Suprapubic skin (tissue), 4 donors: ENCODE measurements at regions not wholly inside any gene's neighbourhood (a gene's known extent, or its start where the extent isn't known, plus 50 kb on each side); places are given as distances from the start of the nearest gene placed in this dataset.

ENCODE experiments used
- DNase-seq, 2 donors: peaks; one replicate each; pipeline ENCODE4 v3.0.0-alpha.2; 2019; ENCODE audit warnings: low spot score in 2 of 2
- H3K27ac ChIP-seq: fragments of 200-600 bp; sonication (generic); one replicate; pipeline ENCODE4 v1.5.1; 2019
- H3K27me3 ChIP-seq: fragments of 200-600 bp; sonication (generic); one replicate; pipeline ENCODE4 v1.5.1; 2019
- H3K36me3 ChIP-seq: fragments of 200-600 bp; sonication (generic); one replicate; pipeline ENCODE4 v1.5.1; 2019
- H3K4me1 ChIP-seq: fragments of 200-600 bp; sonication (generic); one replicate; pipeline ENCODE4 v1.5.1; 2019
- H3K4me3 ChIP-seq: fragments of 200-600 bp; sonication (generic); one replicate; pipeline ENCODE4 v1.5.1; 2019; ENCODE audit warnings: mild to moderate bottlenecking
- H3K9me3 ChIP-seq: fragments of 200-600 bp; sonication (generic); one replicate; pipeline ENCODE4 v1.5.1; 2019
- EP300 ChIP-seq: sonication (generic); formaldehyde crosslinking; IDR thresholded peaks from one replicate; pipeline ENCODE4 v1.6.1; 2017; ENCODE audit warnings: antibody characterized with exemption
- POLR2A ChIP-seq, 2 donors: fragments of 450-650 bp; IDR thresholded peaks; one replicate each; pipeline ENCODE4 v1.6.1; 2017; ENCODE audit warnings: antibody characterized with exemption in 2 of 2, mild to moderate bottlenecking in 2 of 2, moderate library complexity in 2 of 2
- POLR2AphosphoS5 ChIP-seq, 3 donors: sonication (generic); formaldehyde crosslinking; IDR thresholded peaks; one replicate each; pipeline ENCODE4 v1.6.1; 2017; ENCODE audit warnings: antibody characterized with exemption in 3 of 3
- WGBS: methylation state at CpG from one replicate; pipeline ENCODE4 v1.1.5; 2018; 5-methylcytosine and 5-hydroxymethylcytosine counted together
- TF ChIP-seq, protein P1 (sequence below), 2 donors: fragments of 200-600 bp in 1 of 2; fragments of 450-650 bp in 1 of 2; sonication (generic) in 1 of 2; IDR thresholded peaks; one replicate each; pipeline ENCODE4 v1.5.1; 2016 to 2019; ENCODE audit warnings: antibody characterized with exemption in 2 of 2, mild to moderate bottlenecking in 1 of 2, moderate library complexity in 1 of 2

DNA sequence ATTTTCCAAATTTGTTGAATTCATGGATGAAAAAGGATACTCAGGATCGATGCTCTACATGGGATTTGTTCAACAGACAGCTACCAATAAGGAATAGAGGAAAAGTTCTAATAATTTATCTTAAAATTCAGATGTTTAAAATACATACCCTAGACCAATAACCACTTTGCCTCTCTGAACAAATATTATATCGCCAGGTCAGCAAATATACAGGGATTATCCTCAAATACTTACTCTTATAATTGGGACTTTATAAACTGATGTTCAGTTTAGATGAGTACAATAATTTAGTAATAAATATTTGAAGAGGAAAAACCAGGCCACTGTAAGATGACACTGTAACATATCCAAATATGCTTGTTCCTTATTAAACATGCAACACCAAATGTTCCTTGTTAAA lies 268.7 kb downstream of the DOK5 start:
- DNase-seq: no peak
- no peak overlapping the region for H3K27ac ChIP-seq
- no peak overlapping the region for H3K4me3 ChIP-seq
- no peaks in the 10 kb centered on the region for H3K36me3 ChIP-seq
- WGBS: 93% methylated on average over 2 of the region's 2 CpGs
- H3K9me3 ChIP-seq: no peaks in the 10 kb centered on the region
- no peaks in the 10 kb centered on the region for H3K4me1 ChIP-seq
- H3K27me3 ChIP-seq: no peaks in the 10 kb centered on the region
- TF ChIP-seq POLR2A (IDR thresholded peaks at IDR 0.05) (no peak), POLR2AphosphoS5 (IDR thresholded peaks at IDR 0.05) (no peak), EP300 (no peak)
- TF ChIP-seq, protein P1, sequence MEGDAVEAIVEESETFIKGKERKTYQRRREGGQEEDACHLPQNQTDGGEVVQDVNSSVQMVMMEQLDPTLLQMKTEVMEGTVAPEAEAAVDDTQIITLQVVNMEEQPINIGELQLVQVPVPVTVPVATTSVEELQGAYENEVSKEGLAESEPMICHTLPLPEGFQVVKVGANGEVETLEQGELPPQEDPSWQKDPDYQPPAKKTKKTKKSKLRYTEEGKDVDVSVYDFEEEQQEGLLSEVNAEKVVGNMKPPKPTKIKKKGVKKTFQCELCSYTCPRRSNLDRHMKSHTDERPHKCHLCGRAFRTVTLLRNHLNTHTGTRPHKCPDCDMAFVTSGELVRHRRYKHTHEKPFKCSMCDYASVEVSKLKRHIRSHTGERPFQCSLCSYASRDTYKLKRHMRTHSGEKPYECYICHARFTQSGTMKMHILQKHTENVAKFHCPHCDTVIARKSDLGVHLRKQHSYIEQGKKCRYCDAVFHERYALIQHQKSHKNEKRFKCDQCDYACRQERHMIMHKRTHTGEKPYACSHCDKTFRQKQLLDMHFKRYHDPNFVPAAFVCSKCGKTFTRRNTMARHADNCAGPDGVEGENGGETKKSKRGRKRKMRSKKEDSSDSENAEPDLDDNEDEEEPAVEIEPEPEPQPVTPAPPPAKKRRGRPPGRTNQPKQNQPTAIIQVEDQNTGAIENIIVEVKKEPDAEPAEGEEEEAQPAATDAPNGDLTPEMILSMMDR (IDR thresholded peaks at IDR 0.05): no peak

DNA sequence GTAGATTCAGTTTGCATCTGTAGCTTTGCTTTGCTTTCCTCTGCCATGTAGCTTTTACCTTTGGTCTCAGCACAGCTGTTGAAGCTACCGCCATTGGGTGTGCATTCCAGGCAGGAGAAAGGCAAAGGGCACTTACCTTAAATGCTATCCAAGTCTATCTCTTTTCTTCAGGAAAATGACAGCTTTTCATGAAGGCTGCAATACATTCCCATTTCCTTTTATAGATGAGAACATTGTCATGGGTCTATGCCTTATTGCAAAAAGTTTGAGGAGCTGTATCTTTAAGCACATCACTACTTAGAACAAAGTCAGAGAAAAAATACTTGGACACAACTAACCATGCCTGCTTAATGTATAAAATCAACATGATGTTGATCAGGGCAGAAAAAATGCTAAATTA lies 266.8 kb downstream of the DOK5 start:
- WGBS: 96% methylated on average over 1 of the region's 1 CpG
- no peaks in the 10 kb centered on the region for H3K36me3 ChIP-seq
- no peak overlapping the region for H3K4me3 ChIP-seq
- H3K9me3 ChIP-seq: no peaks in the 10 kb centered on the region
- H3K4me1 ChIP-seq: no peaks in the 10 kb centered on the region
- no peaks in the 10 kb centered on the region for H3K27me3 ChIP-seq
- DNase-seq: no peak
- TF ChIP-seq POLR2A (IDR thresholded peaks at IDR 0.05) (no peak), POLR2AphosphoS5 (IDR thresholded peaks at IDR 0.05) (no peak), EP300 (no peak)
- TF ChIP-seq, protein P1 (IDR thresholded peaks at IDR 0.05): no peak
- no peak overlapping the region for H3K27ac ChIP-seq

DNA sequence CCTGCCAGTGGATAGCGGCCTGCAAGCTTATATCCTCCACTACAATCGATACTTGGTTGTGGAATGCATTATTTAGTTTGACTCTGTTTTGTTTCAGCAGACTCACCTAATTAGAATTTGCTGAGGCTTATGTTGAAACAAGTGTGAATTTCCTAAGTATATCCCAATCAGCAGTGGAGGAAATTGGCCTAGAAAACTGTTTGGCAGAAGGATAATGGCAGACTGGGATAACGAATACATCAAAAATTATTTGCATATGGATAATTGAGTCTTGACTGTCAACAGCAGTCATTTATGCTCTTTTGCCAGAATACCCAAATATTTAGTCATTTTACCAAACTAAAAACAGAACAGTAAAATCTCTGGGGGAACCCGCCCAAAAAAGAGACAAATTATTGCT lies 261.0 kb downstream of the DOK5 start:
- DNase-seq: no peak
- Histone ChIP-seq H3K27ac (no peak overlapping the region), H3K36me3 (no peaks in the 10 kb centered on the region), H3K4me1 (no peaks in the 10 kb centered on the region), H3K9me3 (no peaks in the 10 kb centered on the region), H3K4me3 (no peak overlapping the region), H3K27me3 (no peaks in the 10 kb centered on the region)
- TF ChIP-seq POLR2A (IDR thresholded peaks at IDR 0.05): no peak
- TF ChIP-seq EP300: no peak
- TF ChIP-seq, protein P1 (IDR thresholded peaks at IDR 0.05): no peak
- no peak for TF ChIP-seq POLR2AphosphoS5 (IDR thresholded peaks at IDR 0.05)
- WGBS: 74% methylated on average over 4 of the region's 4 CpGs

DNA sequence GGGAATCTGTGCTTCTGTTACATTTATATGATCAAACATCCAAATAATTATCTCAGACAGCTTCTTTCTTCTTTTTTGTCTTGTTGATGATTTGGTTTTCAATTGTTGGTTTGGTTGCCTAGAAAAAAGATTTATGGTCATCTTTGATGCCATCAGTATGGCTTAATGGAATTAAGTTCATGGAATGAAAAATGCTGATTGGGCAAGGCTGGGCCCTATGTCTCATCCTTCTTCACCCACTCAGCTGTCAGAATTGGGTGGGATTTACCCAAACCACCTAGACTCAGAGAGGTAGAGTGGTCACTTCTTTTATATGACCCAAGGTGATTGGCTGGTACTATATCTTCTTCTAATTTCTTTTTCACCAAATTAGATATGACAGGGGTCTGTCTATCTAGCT lies 258.3 kb downstream of the DOK5 start:
- TF ChIP-seq, protein P1 (IDR thresholded peaks at IDR 0.05): no peak
- TF ChIP-seq POLR2AphosphoS5 (IDR thresholded peaks at IDR 0.05): no peak
- TF ChIP-seq POLR2A (IDR thresholded peaks at IDR 0.05): no peak
- TF ChIP-seq EP300: no peak
- Histone ChIP-seq H3K27ac (no peak overlapping the region), H3K9me3 (no peaks in the 10 kb centered on the region), H3K4me1 (no peaks in the 10 kb centered on the region), H3K36me3 (no peaks in the 10 kb centered on the region), H3K4me3 (no peak overlapping the region), H3K27me3 (no peaks in the 10 kb centered on the region)
- DNase-seq: no peak

DNA sequence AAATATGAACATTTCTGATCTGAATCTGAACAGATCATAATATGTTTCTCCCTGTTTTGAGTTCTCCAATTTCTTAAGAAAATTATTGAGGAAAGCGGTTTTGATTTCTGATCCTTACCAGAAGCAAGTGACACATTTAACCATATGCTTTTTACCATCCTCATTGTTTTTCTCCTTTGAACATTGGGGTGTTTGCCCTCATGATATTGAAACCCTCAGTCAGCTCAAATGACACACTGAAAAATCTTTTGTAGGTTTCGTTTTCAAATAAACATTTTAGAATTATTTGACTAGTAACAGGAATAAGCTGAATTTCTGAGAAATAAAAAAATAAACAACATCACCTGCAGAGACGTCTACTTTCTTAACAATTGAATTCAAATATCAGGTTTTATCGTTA lies 252.1 kb downstream of the DOK5 start:
- Histone ChIP-seq H3K4me3 (no peak overlapping the region), H3K27ac (no peak overlapping the region), H3K27me3 (no peaks in the 10 kb centered on the region), H3K4me1 (no peaks in the 10 kb centered on the region), H3K36me3 (no peaks in the 10 kb centered on the region), H3K9me3 (no peaks in the 10 kb centered on the region)
- 88% methylated on average over 4 of the region's 4 CpGs for WGBS
- TF ChIP-seq EP300 (no peak), POLR2A (IDR thresholded peaks at IDR 0.05) (no peak), POLR2AphosphoS5 (IDR thresholded peaks at IDR 0.05) (no peak)
- TF ChIP-seq, protein P1 (IDR thresholded peaks at IDR 0.05): no peak
- DNase-seq: no peak
